Lung (tissue), 11 donors: ENCODE measurements at regions not wholly inside any gene's neighbourhood (a gene's known extent, or its start where the extent isn't known, plus 50 kb on each side); places are given as distances from the start of the nearest gene placed in this dataset.

Experiments
- ATAC-seq: fragments of 200-7000 bp; cut with Tn5 transposase; one replicate; pipeline ENCODE4 v1.9.1; 2020; ENCODE audit warnings: moderate number of reproducible peaks; ENCODE audit not compliant: insufficient read depth, low FRiP score
- DNase-seq, 3 donors: peaks; one replicate each; pipeline ENCODE4 v3.0.0-alpha.2; 2013 to 2017
- H3K27ac ChIP-seq, 2 donors: one replicate each; pipeline ENCODE4 v1.5.1; 2013; ENCODE audit warnings: mild to moderate bottlenecking in 2 of 2, moderate library complexity in 2 of 2, control low read depth in 1 of 2, inconsistent platforms in 1 of 2, low read depth in 1 of 2, low read length in 1 of 2
- H3K27me3 ChIP-seq, 3 donors: one replicate each; pipeline ENCODE4 v1.5.1; 2013; ENCODE audit warnings: low read length in 2 of 3; ENCODE audit not compliant: control insufficient read depth in 3 of 3, insufficient read depth in 3 of 3
- H3K36me3 ChIP-seq, 4 donors: one replicate each; pipeline ENCODE4 v1.5.1; 2013; ENCODE audit warnings: low read length in 4 of 4, mild to moderate bottlenecking in 1 of 4, moderate library complexity in 1 of 4; ENCODE audit not compliant: control insufficient read depth in 4 of 4, insufficient read depth in 4 of 4
- H3K4me1 ChIP-seq, 5 donors: one replicate each; pipeline ENCODE4 v1.5.1; 2013; ENCODE audit warnings: low read length in 5 of 5, mild to moderate bottlenecking in 2 of 5, moderate library complexity in 1 of 5; ENCODE audit not compliant: control insufficient read depth in 5 of 5, insufficient read depth in 5 of 5
- H3K4me3 ChIP-seq: one replicate; pipeline ENCODE4 v1.5.1; 2013; ENCODE audit warnings: mild to moderate bottlenecking, control low read depth, moderate library complexity
- H3K9ac ChIP-seq, 2 donors: one replicate each; pipeline ENCODE4 v1.5.1; 2013; ENCODE audit warnings: low read length in 2 of 2, control low read depth in 1 of 2; ENCODE audit not compliant: insufficient read depth in 1 of 2
- H3K9me3 ChIP-seq, 4 donors: one replicate each; pipeline ENCODE4 v1.5.1; 2013; ENCODE audit warnings: low read length in 3 of 4, mild to moderate bottlenecking in 1 of 4, moderate library complexity in 1 of 4; ENCODE audit not compliant: control insufficient read depth in 4 of 4, insufficient read depth in 3 of 4
- CTCF ChIP-seq: IDR thresholded peaks from 2 replicates; pipeline ENCODE4 v1.5.1; 2012; ENCODE audit warnings: mild to moderate bottlenecking; ENCODE audit errors: control extremely low read depth, extremely low read depth
- WGBS, 2 donors: extraction: QIAGEN DNeasy Blood & Tissue Kit; methylation state at CpG; one replicate each; pipeline ENCODE4 v1.1.7; 2013; 5-methylcytosine and 5-hydroxymethylcytosine counted together
- donor health status: control.
- donor health status: control.
- donor health status: Bipolar disorder and iron deficiency.
- donor health status: healthy.
- donor health status: DM: yes; HTN: yes; CAD: no.

- peaks cover 0 to 20% (median 0%) of the 10 kb centered on the region in 5 donors for H3K4me1 ChIP-seq
- ATAC-seq (no peak), DNase-seq (peak; percentile 77 to 89 (median 83))
- H3K27me3 ChIP-seq, result no peaks in the 10 kb centered on the region
- peak overlapping the region in 1 of 2 donors; percentile 2 for H3K9ac ChIP-seq
- H3K27ac ChIP-seq, result no peak overlapping the region
- no peak overlapping the region for H3K4me3 ChIP-seq
- no peaks in the 10 kb centered on the region for H3K36me3 ChIP-seq
- no peaks in the 10 kb centered on the region for H3K9me3 ChIP-seq
- 27 to 58% methylated on average over 13 of the region's 13 CpGs for WGBS, 2 donors
- no peak for TF ChIP-seq CTCF
Observed at GRCh38 chr15:98525661-98526001, 122.7 kb upstream of the IGF1R start.

GRCh38 chr15:98526094-98526493 lies 122.2 kb upstream of the IGF1R start:
- H3K36me3 ChIP-seq, result no peaks in the 10 kb centered on the region
- no peak for DNase-seq
- peak overlapping the region in 1 of 2 donors; percentile 2 for H3K9ac ChIP-seq
- ATAC-seq, result no peak
- no peaks in the 10 kb centered on the region for H3K27me3 ChIP-seq
- H3K27ac ChIP-seq, result no peak overlapping the region
- peaks cover 0 to 20% (median 0%) of the 10 kb centered on the region in 5 donors for H3K4me1 ChIP-seq
- WGBS, 2 donors, result 85 to 93% methylated on average over 8 of the region's 8 CpGs
- H3K9me3 ChIP-seq, result no peaks in the 10 kb centered on the region
- H3K4me3 ChIP-seq, result no peak overlapping the region
- TF ChIP-seq CTCF, result no peak

GRCh38 chr15:98528046-98528725 lies 120.2 kb upstream of the IGF1R start:
- no peak for ATAC-seq
- 78 to 83% methylated on average over 8 of the region's 8 CpGs for WGBS, 2 donors

More at GRCh38 chr15:98528046-98528725, 120.2 kb upstream of the IGF1R start:
- Histone ChIP-seq H3K27ac (no peak overlapping the region), H3K27me3 (no peaks in the 10 kb centered on the region), H3K9ac (no peak overlapping the region), H3K9me3 (no peaks in the 10 kb centered on the region), H3K4me1 (peaks cover 0 to 20% (median 0%) of the 10 kb centered on the region in 5 donors), H3K36me3 (no peaks in the 10 kb centered on the region), H3K4me3 (no peak overlapping the region)
- DNase-seq, result no peak
- no peak for TF ChIP-seq CTCF
